ENCODE measurements at regions not wholly inside any gene's neighbourhood (a gene's known extent, or its start where the extent isn't known, plus 50 kb on each side); places are given as distances from the start of the nearest gene placed in this dataset.
A peak's percentile ranks its signal among the peaks of the same experiment; 100 is the strongest.

DNA sequence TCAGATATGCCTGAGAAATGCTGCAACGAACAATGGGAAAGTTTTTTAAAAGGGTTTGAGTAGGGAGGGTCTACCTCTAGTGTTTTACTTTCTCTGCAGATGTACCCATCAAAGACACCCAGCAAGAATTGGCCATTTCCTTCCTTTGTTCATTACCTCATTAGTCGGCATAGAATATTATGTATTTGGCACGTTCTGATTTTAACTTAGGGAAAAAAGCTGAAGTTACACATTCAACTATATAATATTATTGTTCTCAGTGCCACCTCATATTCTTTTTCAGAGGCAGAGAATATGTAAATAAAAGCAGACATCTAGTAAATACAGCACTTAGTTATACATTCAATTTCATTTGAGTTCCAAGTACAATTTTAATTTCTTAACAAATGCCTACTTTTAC lies 83.7 kb upstream of the PPP2R5A start:
- peak overlapping the region; percentile 38; the same call in 1 of the 2 replicates for H2AFZ ChIP-seq (ENCODE audit: low read depth, low read length)
- 65% methylated on average over 3 of the region's 3 CpGs for WGBS (ENCODE audit: insufficient coverage, low coverage, missing lambda C conversion rate)
- no peak overlapping the region for H3K4me2 ChIP-seq (ENCODE audit: insufficient read depth, low read length)
- H3K27ac ChIP-seq (ENCODE audit: extremely low read depth, low read depth, low read length): no peak overlapping the region
- intact Hi-C loops (cut with micrococcal nuclease) (no loop called here), in situ Hi-C loops (cut with MboI) (no loop called here)
- no peaks in the 10 kb centered on the region for H3K9me1 ChIP-seq (ENCODE audit: control insufficient read depth, insufficient read depth, low read length)
- no peaks in the 10 kb centered on the region for H3K27me3 ChIP-seq (ENCODE audit: control insufficient read depth in 2 of 2, insufficient read depth in 2 of 2, low read length in 2 of 2)
- no peaks in the 10 kb centered on the region for H3K9me3 ChIP-seq (replicated peaks; ENCODE audit: control insufficient read depth, insufficient read depth, low read depth, low read length)
- H3K4me1 ChIP-seq (replicated peaks in 1 of 2; ENCODE audit: control insufficient read depth in 2 of 2, insufficient read depth in 2 of 2, low read length in 2 of 2): peaks cover 5 to 13% of the 10 kb centered on the region in 2 experiments; a peak in 3 of 5 replicates
- ChIA-PET POLR2A (interaction anchor here (0.5 kb wide), 1 partner anchor 160 kb away, joined by 3 read pairs; no protein-coding TSS in a partner anchor), CTCF (ENCODE audit: low intra/inter-chr PET ratio) (no interaction called here)
- H3K36me3 ChIP-seq (ENCODE audit: control insufficient read depth, insufficient read depth, low read length): no peaks in the 10 kb centered on the region
- TF ChIP-seq ZSCAN32 (CRISPR knock-in tag; IDR thresholded peaks at IDR 0.05) (no peak), ZNF551 (CRISPR knock-in tag; IDR thresholded peaks at IDR 0.05) (no peak), SETDB1 (IDR thresholded peaks at IDR 0.05; ENCODE audit: low read length) (no peak), ZNF12 (CRISPR knock-in tag; IDR thresholded peaks at IDR 0.05) (no peak), ZNF586 (CRISPR knock-in tag; conservative IDR thresholded peaks at IDR 0.05) (no peak), ATF1 (CRISPR knock-in tag; IDR thresholded peaks at IDR 0.05) (no peak), ATF1 (tag; IDR thresholded peaks at IDR 0.05) (no peak), SAFB2 (IDR thresholded peaks at IDR 0.05; ENCODE audit: borderline replicate concordance, low read depth, low read length, severe bottlenecking) (no peak), ZNF695 (CRISPR knock-in tag; IDR thresholded peaks at IDR 0.05) (no peak), CBX8 (IDR thresholded peaks at IDR 0.05; ENCODE audit: borderline replicate concordance, extremely low read depth, low read depth, low read length, poor library complexity, severe bottlenecking) (no peak), EP400 (IDR thresholded peaks at IDR 0.05) (no peak), ESRRB (CRISPR knock-in tag; IDR thresholded peaks at IDR 0.05; ENCODE audit: borderline replicate concordance) (no peak)
- TF ChIP-seq, protein P1, sequence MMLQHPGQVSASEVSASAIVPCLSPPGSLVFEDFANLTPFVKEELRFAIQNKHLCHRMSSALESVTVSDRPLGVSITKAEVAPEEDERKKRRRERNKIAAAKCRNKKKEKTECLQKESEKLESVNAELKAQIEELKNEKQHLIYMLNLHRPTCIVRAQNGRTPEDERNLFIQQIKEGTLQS (IDR thresholded peaks at IDR 0.05): no peak
- TF ChIP-seq, protein P1 (CRISPR knock-in tag; conservative IDR thresholded peaks at IDR 0.05): no peak
- H3K4me3 ChIP-seq: no peak overlapping the region
- BruUV-seq (replicated peaks): no TSS peak
- no peaks in the 10 kb centered on the region for H3K79me2 ChIP-seq (ENCODE audit: control insufficient read depth, insufficient read depth, low read length)
- DNase-seq (ENCODE audit: extremely low read depth in 1 of 4, low spot score in 3 of 4): no peak
- H4K20me1 ChIP-seq (replicated peaks; ENCODE audit: control insufficient read depth, insufficient read depth, low read length): no peaks in the 10 kb centered on the region
- no peak for ATAC-seq
- no peak for FAIRE-seq
- H3K9ac ChIP-seq (ENCODE audit: insufficient read depth in 1 of 2, low read depth in 2 of 2, low read length in 2 of 2): no peak overlapping the region
